Heart left ventricle (tissue), 16 donors: ENCODE measurements at regions not wholly inside any gene's neighbourhood (a gene's known extent, or its start where the extent isn't known, plus 50 kb on each side); places are given as distances from the start of the nearest gene placed in this dataset.
"Not testable (repeated sequence)": the region's sequence is repeated elsewhere in the genome, so short reads cannot be mapped to it uniquely, and the experiment has no call there.

ENCODE experiments used
- ATAC-seq, 4 donors: fragments of 200-7000 bp; cut with Tn5 transposase; one replicate each; pipeline ENCODE4 v1.9.1; 2020 to 2022; ENCODE audit warnings: moderate library complexity in 4 of 4, mild to moderate bottlenecking in 3 of 4, moderate number of reproducible peaks in 1 of 4
- DNase-seq, 5 donors: peaks; one replicate each; pipeline ENCODE4 v3.0.0-alpha.2; 2020
- H3K27ac ChIP-seq, 12 donors: fragments of 200-600 bp; sonication (generic) in 4 of 12; one replicate each; pipeline versions ENCODE4 v1.5.0 to v1.8.0; 2016 to 2022; ENCODE audit warnings: mild to moderate bottlenecking in 2 of 12
- H3K27me3 ChIP-seq, 9 donors: fragments of 200-600 bp; sonication (generic) in 2 of 9; one replicate each; pipeline versions ENCODE4 v1.5.1 to v1.8.0; 2016 to 2022; ENCODE audit warnings: mild to moderate bottlenecking in 3 of 9
- H3K36me3 ChIP-seq, 9 donors: fragments of 200-600 bp; sonication (generic) in 2 of 9; one replicate each; pipeline versions ENCODE4 v1.5.0 to v1.8.0; 2018 to 2022; ENCODE audit warnings: mild to moderate bottlenecking in 2 of 9
- H3K4me1 ChIP-seq, 12 donors: fragments of 200-600 bp; sonication (generic) in 4 of 12; one replicate each; pipeline versions ENCODE4 v1.5.0 to v1.8.0; 2016 to 2022; ENCODE audit warnings: mild to moderate bottlenecking in 3 of 12
- H3K4me3 ChIP-seq, 12 donors: fragments of 200-600 bp; sonication (generic) in 4 of 12; one replicate each; pipeline versions ENCODE4 v1.5.0 to v1.8.0; 2017 to 2022; ENCODE audit warnings: mild to moderate bottlenecking in 9 of 12, moderate library complexity in 4 of 12
- H3K9me3 ChIP-seq, 12 donors: fragments of 200-600 bp; sonication (generic) in 4 of 12; one replicate each; pipeline versions ENCODE4 v1.5.0 to v1.8.0; 2016 to 2022; ENCODE audit warnings: mild to moderate bottlenecking in 1 of 12
- WGBS, 4 donors: extraction: QIAGEN DNeasy Blood & Tissue Kit in 2 of 4; methylation state at CpG; one replicate each; pipeline versions ENCODE4 v1.1.5 to v1.1.7; 2013 to 2018; 5-methylcytosine and 5-hydroxymethylcytosine counted together
- intact Hi-C, 10 donors: fragments of 100-400 bp; cut with DNase I; formaldehyde crosslinking; loops; one replicate each; pipeline versions ENCODE4 v1.11.1 to v1.14.2; 2022
- donor health status: ischemic (EF 13 %, LVEDD 7.1; RV severe dilation, severe dysfunction).
- donor health status: healthy with polysubstance abuse.
- donor health status: DM: no; HTN: yes; CAD: no.
- donor health status: DM: no; HTN: no; CAD: no.
- donor health status: ischemic (EF 25% LVEDD 6.9; RV normal size, moderate dysfunction).
- donor health status: ischemic (EF 25% LVEDD 5.7; RV mildly dilated, moderate dysfunction).
- donor health status: healthy.
- donor health status: DM: yes; HTN: yes; CAD: no.
- donor health status: ischemic (EF 35%, LVEDD 5.7; RV mildly dilated, moderate dysfunction).
- donor health status: nonischemic (EF 11% LVEDD 7.7; RV severe dilation, severe dysfunction).
- donor health status: DM: yes; HTN: yes; CAD: no.
- donor health status: PGD.
- donor health status: ischemic (EF 29% LVEDD 5.4; RV normal size, mild dysfunction).
- donor health status: nonischemic (EF 23%, LVEDD 6.1; RV moderate dilation, normal function).

GRCh38 chr2:111559814-111560213 is 324.2 kb downstream of the ANAPC1 start:
- H3K36me3 ChIP-seq, H3K9me3 ChIP-seq, H3K4me1 ChIP-seq, DNase-seq, H3K4me3 ChIP-seq, intact Hi-C loops, H3K27me3 ChIP-seq, ATAC-seq, H3K27ac ChIP-seq: not testable (repeated sequence)
- 95 to 100% (median 100%) methylated on average over 1 of the region's 3 CpGs; no CpG with 5 or more reads in 1 of the 4 donors for WGBS, 4 donors

- DNase-seq (peak; percentile 41 to 69 (median 59)), ATAC-seq (peak; percentile 66 to 95 (median 91))
- H3K27me3 ChIP-seq, H3K4me3 ChIP-seq, H3K9me3 ChIP-seq, H3K36me3 ChIP-seq, intact Hi-C loops, H3K4me1 ChIP-seq, H3K27ac ChIP-seq: not testable (repeated sequence)
- 31 to 41% (median 32%) methylated on average over 7 to 8 of the region's 8 CpGs for WGBS, 4 donors
Measured at GRCh38 chr2:111566068-111566467, 317.9 kb downstream of the ANAPC1 start.

- intact Hi-C loops, H3K36me3 ChIP-seq, H3K4me3 ChIP-seq, H3K27me3 ChIP-seq, ATAC-seq, H3K4me1 ChIP-seq, DNase-seq, H3K9me3 ChIP-seq, H3K27ac ChIP-seq: not testable (repeated sequence)
- 79 to 100% (median 90%) methylated on average over 3 to 5 of the region's 5 CpGs for WGBS, 4 donors
Measured at GRCh38 chr2:111567233-111567632, 316.8 kb downstream of the ANAPC1 start.

GRCh38 chr2:111569356-111570199 is 314.4 kb downstream of the ANAPC1 start:
- ATAC-seq = peak in 1 of 4 donors; percentile 27
- H3K4me3 ChIP-seq, H3K27me3 ChIP-seq, H3K9me3 ChIP-seq, intact Hi-C loops, H3K27ac ChIP-seq, DNase-seq, H3K36me3 ChIP-seq, H3K4me1 ChIP-seq: not testable (repeated sequence)
- WGBS, 4 donors = 59 to 73% (median 66%) methylated on average over 4 of the region's 5 CpGs

GRCh38 chr2:111570300-111571114 is 313.5 kb downstream of the ANAPC1 start:
- H3K27ac ChIP-seq, DNase-seq, H3K36me3 ChIP-seq, intact Hi-C loops, H3K27me3 ChIP-seq, H3K4me1 ChIP-seq, H3K4me3 ChIP-seq, H3K9me3 ChIP-seq: not testable (repeated sequence)
- ATAC-seq = peak in 3 of 4 donors; percentile 26 to 63 (median 43)
- 65 to 71% (median 70%) methylated on average over 6 to 9 of the region's 9 CpGs for WGBS, 4 donors

GRCh38 chr2:111574803-111575202 is 309.2 kb downstream of the ANAPC1 start:
- H3K27me3 ChIP-seq, H3K27ac ChIP-seq, intact Hi-C loops, H3K36me3 ChIP-seq, H3K9me3 ChIP-seq, ATAC-seq, H3K4me1 ChIP-seq, DNase-seq, H3K4me3 ChIP-seq: not testable (repeated sequence)
- 71 to 89% (median 76%) methylated on average over 4 of the region's 4 CpGs for WGBS, 4 donors

GRCh38 chr2:111577154-111577885 is 306.7 kb downstream of the ANAPC1 start:
- H3K27ac ChIP-seq, H3K4me3 ChIP-seq, intact Hi-C loops, H3K4me1 ChIP-seq, H3K27me3 ChIP-seq, DNase-seq, H3K36me3 ChIP-seq, H3K9me3 ChIP-seq, ATAC-seq: not testable (repeated sequence)
- WGBS, 4 donors = 89 to 91% (median 90%) methylated on average over 15 to 17 of the region's 18 CpGs

GRCh38 chr2:111579500-111580134 is 304.4 kb downstream of the ANAPC1 start:
- H3K4me1 ChIP-seq, H3K27ac ChIP-seq, H3K9me3 ChIP-seq, H3K27me3 ChIP-seq, DNase-seq, intact Hi-C loops, H3K36me3 ChIP-seq, ATAC-seq, H3K4me3 ChIP-seq: not testable (repeated sequence)
- WGBS, 4 donors = 69 to 81% (median 72%) methylated on average over 8 to 10 of the region's 10 CpGs

GRCh38 chr2:111580616-111581015 is 303.4 kb downstream of the ANAPC1 start:
- intact Hi-C loops, ATAC-seq: not testable (repeated sequence)

GRCh38 chr2:111582090-111582489 is 301.9 kb downstream of the ANAPC1 start:
- 67 to 83% (median 76%) methylated on average over 6 of the region's 6 CpGs for WGBS, 4 donors

More at GRCh38 chr2:111580616-111581015, 303.4 kb downstream of the ANAPC1 start:
- H3K4me3 ChIP-seq, H3K27me3 ChIP-seq, H3K36me3 ChIP-seq, H3K4me1 ChIP-seq, H3K27ac ChIP-seq, H3K9me3 ChIP-seq, DNase-seq: not testable (repeated sequence)
- no CpG with 5 or more reads among the region's 6 CpGs for WGBS, 4 donors

More at GRCh38 chr2:111582090-111582489, 301.9 kb downstream of the ANAPC1 start:
- H3K27me3 ChIP-seq, H3K27ac ChIP-seq, intact Hi-C loops, H3K36me3 ChIP-seq, ATAC-seq, H3K9me3 ChIP-seq, DNase-seq, H3K4me3 ChIP-seq, H3K4me1 ChIP-seq: not testable (repeated sequence)
